ENCODE measurements at regions not wholly inside any gene's neighbourhood (a gene's known extent, or its start where the extent isn't known, plus 50 kb on each side); places are given as distances from the start of the nearest gene placed in this dataset.
"Not testable (repeated sequence)": the region's sequence is repeated elsewhere in the genome, so short reads cannot be mapped to it uniquely, and the experiment has no call there.

DNA sequence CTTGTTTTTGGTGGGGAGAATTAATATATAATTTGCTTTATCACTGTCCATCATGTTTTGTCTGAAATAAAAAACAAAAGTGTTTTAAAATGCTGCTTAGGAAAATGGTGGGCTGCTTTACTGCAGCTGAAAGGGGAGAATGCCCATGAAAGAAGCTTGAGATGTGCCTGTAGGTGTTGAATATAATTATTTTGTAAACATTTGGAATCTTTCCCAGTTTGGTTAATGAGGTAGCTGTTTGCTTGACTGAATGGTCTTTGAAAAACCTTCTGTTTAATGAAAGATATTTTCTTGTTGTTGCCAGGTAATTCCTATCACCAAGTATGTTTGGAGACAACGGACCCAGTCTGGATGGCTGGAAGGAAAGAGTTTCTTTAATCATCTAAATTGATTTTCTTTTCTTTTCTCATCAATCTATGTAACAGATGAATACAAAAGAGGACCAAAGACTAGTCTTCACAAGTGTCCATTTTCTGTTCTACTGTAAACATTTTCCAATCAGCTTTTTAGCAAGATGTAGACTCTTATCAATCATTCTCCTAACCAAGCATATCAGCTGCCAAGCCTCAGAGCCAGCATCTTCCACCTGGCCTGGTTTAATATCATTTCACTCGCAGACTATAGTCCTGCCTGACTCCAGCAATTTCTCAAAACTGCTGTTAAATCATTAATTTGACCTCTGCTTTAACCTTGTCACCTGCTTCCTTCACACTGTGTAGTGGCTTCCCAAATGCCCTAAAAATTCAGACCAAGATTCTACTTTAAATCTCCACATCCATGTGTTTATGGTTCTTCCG, 441.2 kb upstream of the CHD1 start:
- 55 to 59% methylated on average over 3 of the region's 3 CpGs for WGBS, 2 donors (ENCODE audit: low coverage in 1 of 2)
- Histone ChIP-seq H3K4me1 (no peaks in the 10 kb centered on the region), H3K27ac (no peak overlapping the region), H3K9me3 (no peaks in the 10 kb centered on the region), H3K36me3 (no peaks in the 10 kb centered on the region), H3K27me3 (no peaks in the 10 kb centered on the region), H3K4me3 (no peak overlapping the region)
- TF ChIP-seq POLR2AphosphoS5 (IDR thresholded peaks at IDR 0.05) (no peak), EP300 (IDR thresholded peaks at IDR 0.05) (no peak), POLR2A (IDR thresholded peaks at IDR 0.05) (no peak)
- TF ChIP-seq, protein P1, sequence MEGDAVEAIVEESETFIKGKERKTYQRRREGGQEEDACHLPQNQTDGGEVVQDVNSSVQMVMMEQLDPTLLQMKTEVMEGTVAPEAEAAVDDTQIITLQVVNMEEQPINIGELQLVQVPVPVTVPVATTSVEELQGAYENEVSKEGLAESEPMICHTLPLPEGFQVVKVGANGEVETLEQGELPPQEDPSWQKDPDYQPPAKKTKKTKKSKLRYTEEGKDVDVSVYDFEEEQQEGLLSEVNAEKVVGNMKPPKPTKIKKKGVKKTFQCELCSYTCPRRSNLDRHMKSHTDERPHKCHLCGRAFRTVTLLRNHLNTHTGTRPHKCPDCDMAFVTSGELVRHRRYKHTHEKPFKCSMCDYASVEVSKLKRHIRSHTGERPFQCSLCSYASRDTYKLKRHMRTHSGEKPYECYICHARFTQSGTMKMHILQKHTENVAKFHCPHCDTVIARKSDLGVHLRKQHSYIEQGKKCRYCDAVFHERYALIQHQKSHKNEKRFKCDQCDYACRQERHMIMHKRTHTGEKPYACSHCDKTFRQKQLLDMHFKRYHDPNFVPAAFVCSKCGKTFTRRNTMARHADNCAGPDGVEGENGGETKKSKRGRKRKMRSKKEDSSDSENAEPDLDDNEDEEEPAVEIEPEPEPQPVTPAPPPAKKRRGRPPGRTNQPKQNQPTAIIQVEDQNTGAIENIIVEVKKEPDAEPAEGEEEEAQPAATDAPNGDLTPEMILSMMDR (IDR thresholded peaks at IDR 0.05), result no peak
- no peak for ATAC-seq

DNA sequence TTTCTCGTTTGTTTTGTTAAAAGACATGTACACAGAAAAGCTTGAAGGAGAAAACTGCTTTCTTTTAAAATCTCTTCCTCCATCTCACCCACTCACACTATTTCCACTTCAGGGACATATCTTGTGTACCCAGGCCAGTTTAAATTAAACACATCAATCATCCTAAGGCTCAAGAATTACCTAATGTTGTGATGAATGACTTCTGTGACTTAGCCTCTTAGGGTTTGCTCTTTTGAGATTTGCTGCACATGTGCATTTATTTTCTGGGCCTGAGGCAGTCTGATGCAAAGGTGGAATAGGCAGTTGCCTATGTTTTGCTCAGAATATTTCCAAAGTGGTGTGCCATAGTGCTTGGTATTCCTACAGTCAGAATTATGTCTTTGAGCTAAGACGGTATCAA, 439.9 kb upstream of the CHD1 start:
- ATAC-seq, result no peak
- 58 to 77% methylated on average over 2 of the region's 2 CpGs for WGBS, 2 donors (ENCODE audit: low coverage in 1 of 2)
- Histone ChIP-seq H3K36me3 (no peaks in the 10 kb centered on the region), H3K9me3 (no peaks in the 10 kb centered on the region), H3K27me3 (no peaks in the 10 kb centered on the region), H3K27ac (no peak overlapping the region), H3K4me3 (no peak overlapping the region), H3K4me1 (no peaks in the 10 kb centered on the region)
- TF ChIP-seq POLR2AphosphoS5 (IDR thresholded peaks at IDR 0.05) (no peak), EP300 (IDR thresholded peaks at IDR 0.05) (no peak), POLR2A (IDR thresholded peaks at IDR 0.05) (no peak)

DNA sequence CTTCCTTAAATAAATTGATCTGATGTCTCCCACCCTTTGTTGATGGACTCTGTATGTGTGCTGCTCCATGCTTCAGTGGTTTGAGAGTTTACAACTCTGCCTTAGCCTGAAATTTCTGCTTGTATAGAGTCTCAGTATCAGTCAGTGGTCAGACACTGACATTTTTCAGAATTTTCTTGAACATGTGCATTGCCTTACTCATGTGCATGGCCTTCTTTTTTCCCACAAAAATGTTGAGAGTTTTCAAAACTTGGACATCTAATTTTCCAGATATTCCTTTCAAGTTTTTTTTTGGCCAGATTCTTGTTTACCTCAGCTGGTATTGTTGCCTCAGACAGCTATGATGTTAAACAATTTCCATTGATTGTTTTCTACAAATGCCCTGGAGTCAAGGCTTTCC, 427.1 kb upstream of the CHD1 start:
- Histone ChIP-seq H3K27ac (no peak overlapping the region), H3K4me3 (no peak overlapping the region), H3K36me3 (no peaks in the 10 kb centered on the region), H3K27me3 (no peaks in the 10 kb centered on the region), H3K9me3 (peaks cover 0 to 16% (median 0%) of the 10 kb centered on the region in 3 donors), H3K4me1 (no peaks in the 10 kb centered on the region)
- TF ChIP-seq, protein P1 (IDR thresholded peaks at IDR 0.05), result no peak
- TF ChIP-seq EP300 (IDR thresholded peaks at IDR 0.05) (no peak), POLR2AphosphoS5 (IDR thresholded peaks at IDR 0.05) (no peak)
- no peak for ATAC-seq

DNA sequence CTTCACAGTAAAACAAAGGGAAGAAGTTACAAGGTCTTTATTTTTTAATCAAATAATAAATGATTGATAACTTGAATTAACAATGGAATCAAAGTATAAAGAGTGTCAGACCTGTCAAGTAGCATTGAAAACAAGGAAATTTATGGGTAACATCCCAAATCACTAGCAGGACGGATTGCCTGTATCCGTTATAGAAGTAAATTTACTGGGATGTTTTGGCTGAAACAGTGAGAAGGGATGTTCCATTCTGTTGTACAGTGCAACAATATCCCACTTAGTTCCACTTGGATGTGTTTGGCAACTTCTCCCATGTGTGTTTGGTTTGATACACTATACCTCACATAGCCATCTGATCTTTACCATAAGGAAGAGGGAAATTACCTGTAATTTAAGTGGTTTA, 421.0 kb upstream of the CHD1 start:
- Histone ChIP-seq H3K36me3 (no peaks in the 10 kb centered on the region), H3K27ac (no peak overlapping the region), H3K9me3 (peaks cover 0 to 22% (median 0%) of the 10 kb centered on the region in 3 donors), H3K4me3 (no peak overlapping the region), H3K4me1 (no peaks in the 10 kb centered on the region), H3K27me3 (no peaks in the 10 kb centered on the region)
- TF ChIP-seq POLR2AphosphoS5 (IDR thresholded peaks at IDR 0.05) (no peak), EP300 (IDR thresholded peaks at IDR 0.05) (no peak)
- 57% methylated on average over 2 of the region's 2 CpGs for whole genome bisulfite sequencing, 2 donors (ENCODE audit: low coverage in 1 of 2)
- ATAC-seq, result no peak

DNA sequence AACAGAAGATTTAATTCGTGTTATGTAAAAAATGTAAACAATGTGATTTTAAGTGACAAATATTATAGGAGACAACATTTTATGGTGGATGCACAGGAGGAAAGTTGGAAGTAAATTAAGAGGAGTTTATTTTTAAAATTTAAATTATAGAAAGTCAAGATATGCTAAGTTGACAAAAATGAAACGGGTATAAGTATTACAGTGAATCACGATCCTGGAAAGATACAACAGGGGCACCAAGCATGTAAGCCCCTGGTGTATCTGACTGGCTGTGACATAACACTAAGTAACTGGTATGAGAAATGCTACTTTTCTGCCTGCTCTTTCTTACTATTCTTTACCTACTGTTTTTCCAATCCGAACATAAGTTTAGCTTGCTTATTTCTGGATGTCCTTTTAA, 419.8 kb upstream of the CHD1 start:
- Histone ChIP-seq H3K27me3 (no peaks in the 10 kb centered on the region), H3K36me3 (no peaks in the 10 kb centered on the region), H3K9me3 (peaks cover 0 to 24% (median 0%) of the 10 kb centered on the region in 3 donors), H3K4me3 (no peak overlapping the region), H3K4me1 (no peaks in the 10 kb centered on the region), H3K27ac (no peak overlapping the region)
- ATAC-seq, result no peak
- WGBS, 2 donors (ENCODE audit: low coverage in 1 of 2), result 69 to 83% methylated on average over 4 of the region's 4 CpGs
- TF ChIP-seq EP300 (IDR thresholded peaks at IDR 0.05) (no peak), POLR2A (IDR thresholded peaks at IDR 0.05) (no peak), POLR2AphosphoS5 (IDR thresholded peaks at IDR 0.05) (no peak)
- TF ChIP-seq, protein P1 (IDR thresholded peaks at IDR 0.05), result no peak

DNA sequence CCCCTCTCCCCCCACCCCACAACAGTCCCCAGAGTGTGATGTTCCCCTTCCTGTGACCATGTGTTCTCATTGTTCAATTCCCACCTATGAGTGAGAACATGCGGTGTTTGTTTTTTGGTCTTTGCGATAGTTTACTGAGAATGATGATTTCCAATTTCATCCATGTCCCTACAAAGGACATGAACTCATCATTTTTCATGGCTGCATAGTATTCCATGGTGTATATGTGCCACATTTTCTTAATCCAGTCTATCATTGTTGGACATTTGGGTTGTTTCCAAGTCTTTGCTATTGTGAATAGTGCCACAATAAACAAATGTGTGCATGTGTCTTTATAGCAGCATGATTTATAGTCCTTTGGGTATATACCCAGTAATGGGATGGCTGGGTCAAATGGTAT, 411.0 kb upstream of the CHD1 start:
- 93% methylated on average over 2 of the region's 2 CpGs; no CpG with 5 or more reads in 1 of the 2 donors for WGBS, 2 donors (ENCODE audit: low coverage in 1 of 2)
- not testable (repeated sequence) for ATAC-seq, H3K4me1 ChIP-seq

More for the DNA sequence above, 411.0 kb upstream of the CHD1 start:
- H3K4me3 ChIP-seq, H3K36me3 ChIP-seq, H3K27me3 ChIP-seq, H3K27ac ChIP-seq: not testable (repeated sequence)
- H3K9me3 ChIP-seq, result peaks cover 0 to 21% (median 0%) of the 10 kb centered on the region in 3 donors
